ENCODE measurements at regions not wholly inside any gene's neighbourhood (a gene's known extent, or its start where the extent isn't known, plus 50 kb on each side); places are given as distances from the start of the nearest gene placed in this dataset.

GRCh38 chr3:177576746-177577145 is 379.5 kb upstream of the TBL1XR1 start:
- TF ChIP-seq ZNF263 (CRISPR knock-in tag; IDR thresholded peaks at IDR 0.05; ENCODE audit: low read depth) (no peak), ATF1 (CRISPR knock-in tag; IDR thresholded peaks at IDR 0.05) (no peak), MYBL2 (CRISPR knock-in tag; IDR thresholded peaks at IDR 0.05) (no peak), AFF4 (CRISPR knock-in tag; IDR thresholded peaks at IDR 0.05; ENCODE audit: borderline replicate concordance) (no peak), AR (CRISPR knock-in tag; IDR thresholded peaks at IDR 0.05) (no peak), ZNF396 (CRISPR knock-in tag; IDR thresholded peaks at IDR 0.05; ENCODE audit: borderline replicate concordance) (no peak), PRRX2 (CRISPR knock-in tag; IDR thresholded peaks at IDR 0.05) (no peak), RELA (CRISPR knock-in tag; IDR thresholded peaks at IDR 0.05; ENCODE audit: borderline replicate concordance) (no peak), ZNF425 (CRISPR knock-in tag; conservative IDR thresholded peaks at IDR 0.05) (no peak), SOX15 (CRISPR knock-in tag; IDR thresholded peaks at IDR 0.05) (no peak), PRDM15 (CRISPR knock-in tag; IDR thresholded peaks at IDR 0.05) (no peak), ZNF416 (CRISPR knock-in tag; IDR thresholded peaks at IDR 0.05) (no peak), ZBTB21 (CRISPR knock-in tag; IDR thresholded peaks at IDR 0.05; ENCODE audit: borderline replicate concordance) (no peak), NFYB (CRISPR knock-in tag; conservative IDR thresholded peaks at IDR 0.05; ENCODE audit: low read depth) (no peak), ZNF121 (CRISPR knock-in tag; IDR thresholded peaks at IDR 0.05) (no peak), GABPB1 (CRISPR knock-in tag; IDR thresholded peaks at IDR 0.05) (no peak)
- ChIA-PET CTCF (no interaction called here), POLR2A (no interaction called here)
- DNase-seq (ENCODE audit: low spot score) (no peak), ATAC-seq (no peak)
- peaks cover 40% of the 10 kb centered on the region for H3K4me1 Mint-ChIP-seq
- no peak overlapping the region for H3K4me3 Mint-ChIP-seq
- no peaks in the 10 kb centered on the region for H3K27me3 Mint-ChIP-seq (ENCODE audit: low read depth)
- no peak overlapping the region for H3K27ac Mint-ChIP-seq
- H3K36me3 Mint-ChIP-seq: no peaks in the 10 kb centered on the region
- H3K9me3 Mint-ChIP-seq: no peaks in the 10 kb centered on the region
